Progenitor cell of endocrine pancreas (in vitro differentiated cells): ENCODE measurements at regions not wholly inside any gene's neighbourhood (a gene's known extent, or its start where the extent isn't known, plus 50 kb on each side); places are given as distances from the start of the nearest gene placed in this dataset.

ENCODE experiments used
- DNase-seq: peaks from one replicate; pipeline ENCODE4 v3.0.0; 2021; ENCODE audit warnings: low spot score; ENCODE audit not compliant: unreplicated experiment
- H3K27ac Mint-ChIP-seq: 2 replicates; pipeline ENCODE4 v1.8.0; 2021; ENCODE audit warnings: mild to moderate bottlenecking, moderate library complexity, mixed read lengths
- H3K27me3 Mint-ChIP-seq: 2 replicates; pipeline ENCODE4 v1.8.0; 2021; ENCODE audit warnings: mixed read lengths
- H3K36me3 Mint-ChIP-seq: 2 replicates; pipeline ENCODE4 v1.8.0; 2022; ENCODE audit warnings: mixed read lengths; ENCODE audit not compliant: insufficient read depth
- H3K4me1 Mint-ChIP-seq: 2 replicates; pipeline ENCODE4 v1.8.0; 2021; ENCODE audit warnings: low read depth, mixed read lengths
- H3K4me3 Mint-ChIP-seq: 2 replicates; pipeline ENCODE4 v1.8.0; 2021; ENCODE audit warnings: low read depth, mild to moderate bottlenecking, moderate library complexity, mixed read lengths
- H3K9me3 Mint-ChIP-seq: 2 replicates; pipeline ENCODE4 v1.8.0; 2021; ENCODE audit warnings: low read depth, mixed read lengths
- TF ChIP-seq, protein P1 (sequence below): fragments of 200-600 bp; sonication (generic); IDR thresholded peaks from one replicate; pipeline ENCODE4 v1.5.0; 2021; ENCODE audit warnings: antibody characterized with exemption, mild to moderate bottlenecking; ENCODE audit not compliant: unreplicated experiment

DNA sequence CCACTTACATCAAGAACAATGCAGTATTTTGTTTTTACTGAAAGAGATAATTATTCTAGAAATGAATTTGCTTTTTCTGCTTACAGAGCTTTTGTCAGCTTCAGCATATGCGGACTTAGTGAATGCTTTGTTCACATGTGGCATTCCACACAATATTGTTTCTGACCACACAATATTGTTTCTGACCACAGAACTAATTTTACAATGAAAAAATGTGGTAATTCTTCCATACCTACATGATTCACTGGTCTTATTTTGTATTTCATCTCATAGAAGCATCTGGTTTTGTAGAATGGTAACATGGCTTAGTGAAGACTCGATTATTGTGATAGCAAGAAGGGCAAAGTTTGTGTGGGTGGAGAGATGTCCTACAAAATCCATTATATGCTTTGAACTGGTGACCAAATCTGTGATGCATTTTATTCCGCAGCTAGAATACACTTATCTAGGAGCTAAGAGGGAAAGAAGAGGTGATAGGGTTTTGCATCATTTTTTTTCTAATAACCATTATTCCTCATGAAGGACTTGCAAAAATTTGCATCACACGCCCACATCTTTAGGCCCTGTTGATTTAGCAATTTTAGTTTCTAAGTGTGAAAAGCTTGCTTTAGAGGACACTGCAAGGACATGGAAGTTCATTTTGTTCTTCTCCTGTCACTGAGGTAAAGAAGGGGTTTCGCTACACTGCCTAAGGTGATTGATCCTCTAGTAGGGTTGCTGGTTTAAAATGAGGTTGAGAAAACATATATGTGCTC, 75.3 kb downstream of the HLX start:
- no peak for DNase-seq
- Mint-ChIP-seq H3K27me3 (peaks cover 2% of the 10 kb centered on the region), H3K36me3 (peaks cover 2% of the 10 kb centered on the region), H3K4me3 (no peak overlapping the region), H3K4me1 (no peaks in the 10 kb centered on the region), H3K27ac (no peak overlapping the region), H3K9me3 (peaks cover 8% of the 10 kb centered on the region)
- TF ChIP-seq, protein P1, sequence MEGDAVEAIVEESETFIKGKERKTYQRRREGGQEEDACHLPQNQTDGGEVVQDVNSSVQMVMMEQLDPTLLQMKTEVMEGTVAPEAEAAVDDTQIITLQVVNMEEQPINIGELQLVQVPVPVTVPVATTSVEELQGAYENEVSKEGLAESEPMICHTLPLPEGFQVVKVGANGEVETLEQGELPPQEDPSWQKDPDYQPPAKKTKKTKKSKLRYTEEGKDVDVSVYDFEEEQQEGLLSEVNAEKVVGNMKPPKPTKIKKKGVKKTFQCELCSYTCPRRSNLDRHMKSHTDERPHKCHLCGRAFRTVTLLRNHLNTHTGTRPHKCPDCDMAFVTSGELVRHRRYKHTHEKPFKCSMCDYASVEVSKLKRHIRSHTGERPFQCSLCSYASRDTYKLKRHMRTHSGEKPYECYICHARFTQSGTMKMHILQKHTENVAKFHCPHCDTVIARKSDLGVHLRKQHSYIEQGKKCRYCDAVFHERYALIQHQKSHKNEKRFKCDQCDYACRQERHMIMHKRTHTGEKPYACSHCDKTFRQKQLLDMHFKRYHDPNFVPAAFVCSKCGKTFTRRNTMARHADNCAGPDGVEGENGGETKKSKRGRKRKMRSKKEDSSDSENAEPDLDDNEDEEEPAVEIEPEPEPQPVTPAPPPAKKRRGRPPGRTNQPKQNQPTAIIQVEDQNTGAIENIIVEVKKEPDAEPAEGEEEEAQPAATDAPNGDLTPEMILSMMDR: no peak

DNA sequence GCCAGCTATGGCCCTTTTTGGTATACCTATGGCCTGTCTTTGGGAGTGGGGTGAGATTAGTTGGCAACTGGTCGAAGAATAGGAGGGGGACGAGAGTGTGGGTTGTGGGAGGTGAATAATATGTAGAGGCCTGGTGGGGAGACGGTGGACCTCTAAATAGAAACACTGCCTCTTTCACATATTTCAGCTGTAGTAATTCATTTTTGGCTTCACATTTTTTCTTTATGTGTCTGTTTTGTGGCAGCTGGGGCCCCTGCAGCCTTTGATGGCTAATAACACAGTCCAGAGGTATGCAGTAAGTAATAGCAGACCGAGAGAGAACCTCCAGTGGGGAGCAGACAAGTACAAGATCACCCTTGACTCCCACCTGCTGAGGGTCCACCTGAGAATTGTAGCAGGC, 75.9 kb downstream of the HLX start:
- Mint-ChIP-seq H3K27ac (no peak overlapping the region), H3K9me3 (peaks cover 3% of the 10 kb centered on the region)
- DNase-seq: no peak

GRCh38 chr1:220956501-220957232, 77.4 kb downstream of the HLX start:
- Mint-ChIP-seq H3K27ac (no peak overlapping the region), H3K4me1 (no peaks in the 10 kb centered on the region), H3K27me3 (peaks cover 2% of the 10 kb centered on the region), H3K9me3 (no peaks in the 10 kb centered on the region), H3K4me3 (no peak overlapping the region), H3K36me3 (no peaks in the 10 kb centered on the region)
- TF ChIP-seq, protein P1: no peak
- no peak for DNase-seq

More for the DNA sequence above, 75.9 kb downstream of the HLX start:
- TF ChIP-seq, protein P1: no peak
- H3K4me1 Mint-ChIP-seq: no peaks in the 10 kb centered on the region
- peaks cover 2% of the 10 kb centered on the region for H3K27me3 Mint-ChIP-seq
- no peaks in the 10 kb centered on the region for H3K36me3 Mint-ChIP-seq
- H3K4me3 Mint-ChIP-seq: no peak overlapping the region

DNA sequence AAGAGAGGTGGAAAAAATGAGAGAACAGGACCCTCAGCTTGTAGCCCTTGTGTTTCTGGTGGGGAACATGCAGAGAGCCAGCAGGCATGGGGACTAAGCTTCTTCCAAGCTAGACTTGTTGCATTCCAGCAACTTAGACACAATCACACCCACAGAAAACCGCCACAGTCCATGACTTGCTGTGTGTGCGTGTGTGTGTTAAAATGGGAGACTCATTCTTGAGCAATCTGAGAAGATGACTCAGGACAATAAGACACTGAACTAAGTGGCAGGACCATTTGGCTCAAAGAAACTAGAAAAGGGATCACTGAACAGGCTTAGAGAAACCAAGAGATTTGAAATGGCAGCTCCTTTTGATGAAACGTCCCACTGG, 78.0 kb downstream of the HLX start:
- TF ChIP-seq, protein P1: no peak
- Mint-ChIP-seq H3K27ac (no peak overlapping the region), H3K4me1 (no peaks in the 10 kb centered on the region)

DNA sequence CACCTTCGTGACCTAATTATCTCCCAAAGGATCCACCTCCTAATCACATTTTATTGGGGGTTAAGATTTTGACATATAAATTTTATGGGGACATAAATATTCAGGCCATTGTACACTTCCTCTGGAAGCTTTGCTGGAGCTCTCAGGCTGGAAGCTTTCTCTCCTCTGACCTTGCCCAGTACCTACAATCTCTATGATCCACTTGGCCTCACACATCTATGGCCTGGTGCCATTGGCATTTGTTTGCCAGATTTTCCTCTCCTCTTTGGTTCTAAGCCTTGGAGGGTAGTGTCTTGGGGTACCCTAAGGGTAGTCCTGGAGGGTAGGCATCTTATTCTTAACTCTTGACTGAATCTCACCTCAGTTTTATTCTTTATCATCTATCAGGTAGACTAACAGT, 79.0 kb downstream of the HLX start:
- no peak for DNase-seq
- H3K4me1 Mint-ChIP-seq: no peaks in the 10 kb centered on the region
- H3K27me3 Mint-ChIP-seq: peaks cover 2% of the 10 kb centered on the region
- TF ChIP-seq, protein P1: no peak
- H3K9me3 Mint-ChIP-seq: no peaks in the 10 kb centered on the region
- H3K36me3 Mint-ChIP-seq: no peaks in the 10 kb centered on the region
- no peak overlapping the region for H3K27ac Mint-ChIP-seq
- no peak overlapping the region for H3K4me3 Mint-ChIP-seq

More for the DNA sequence above, 78.0 kb downstream of the HLX start:
- DNase-seq: no peak
- Mint-ChIP-seq H3K4me3 (no peak overlapping the region), H3K9me3 (no peaks in the 10 kb centered on the region), H3K36me3 (no peaks in the 10 kb centered on the region), H3K27me3 (peaks cover 2% of the 10 kb centered on the region)
